ENCODE measurements at regions not wholly inside any gene's neighbourhood (a gene's known extent, or its start where the extent isn't known, plus 50 kb on each side); places are given as distances from the start of the nearest gene placed in this dataset.
A peak's percentile ranks its signal among the peaks of the same experiment; 100 is the strongest.

- DNase-seq (ENCODE audit: low spot score): no peak
Measured at GRCh38 chr13:80462037-80462436, 121.1 kb upstream of the SPRY2 start.

GRCh38 chr13:80458543-80458942 lies 117.6 kb upstream of the SPRY2 start:
- no peak for DNase-seq (ENCODE audit: low spot score)

GRCh38 chr13:80454245-80454644 lies 113.3 kb upstream of the SPRY2 start:
- DNase-seq (ENCODE audit: low spot score): no peak

GRCh38 chr13:80452279-80452678 lies 111.4 kb upstream of the SPRY2 start:
- no peak for DNase-seq (ENCODE audit: low spot score)

- no peak for DNase-seq (ENCODE audit: low spot score)
Measured at GRCh38 chr13:80451641-80452040, 110.7 kb upstream of the SPRY2 start.

- no peak for DNase-seq (ENCODE audit: low spot score)
Measured at GRCh38 chr13:80450386-80450785, 109.5 kb upstream of the SPRY2 start.

GRCh38 chr13:80448725-80449124 lies 107.8 kb upstream of the SPRY2 start:
- no peak for DNase-seq (ENCODE audit: low spot score)

- no peak for DNase-seq (ENCODE audit: low spot score)
Measured at GRCh38 chr13:80447747-80448146, 106.8 kb upstream of the SPRY2 start.

GRCh38 chr13:80444240-80445015 lies 103.5 kb upstream of the SPRY2 start:
- no peak for DNase-seq (ENCODE audit: low spot score)

GRCh38 chr13:80442609-80443008 lies 101.7 kb upstream of the SPRY2 start:
- no peak for DNase-seq (ENCODE audit: low spot score)

GRCh38 chr13:80441968-80442367 lies 101.0 kb upstream of the SPRY2 start:
- no peak for DNase-seq (ENCODE audit: low spot score)

- no peak for DNase-seq (ENCODE audit: low spot score)
Measured at GRCh38 chr13:80438521-80438920, 97.6 kb upstream of the SPRY2 start.

GRCh38 chr13:80437231-80437630 lies 96.3 kb upstream of the SPRY2 start:
- DNase-seq (ENCODE audit: low spot score): no peak

GRCh38 chr13:80436571-80437169 lies 95.7 kb upstream of the SPRY2 start:
- no peak for DNase-seq (ENCODE audit: low spot score)

GRCh38 chr13:80430561-80430960 lies 89.6 kb upstream of the SPRY2 start:
- no peak for DNase-seq (ENCODE audit: low spot score)

GRCh38 chr13:80428349-80429096 lies 87.6 kb upstream of the SPRY2 start:
- no peak for DNase-seq (ENCODE audit: low spot score)

GRCh38 chr13:80419416-80419815 lies 78.5 kb upstream of the SPRY2 start:
- no peak for DNase-seq (ENCODE audit: low spot score)

- DNase-seq (ENCODE audit: low spot score): no peak
Measured at GRCh38 chr13:80413611-80414010, 72.7 kb upstream of the SPRY2 start.

GRCh38 chr13:80408270-80408669 lies 67.3 kb upstream of the SPRY2 start:
- peak; percentile 14 for DNase-seq (ENCODE audit: low spot score)

GRCh38 chr13:80400865-80401426 lies 60.0 kb upstream of the SPRY2 start:
- no peak for DNase-seq (ENCODE audit: low spot score)

GRCh38 chr13:80400164-80400864 lies 59.4 kb upstream of the SPRY2 start:
- no peak for DNase-seq (ENCODE audit: low spot score)

Measured in H4 (cell line).